Fibroblast of lung (primary cell): ENCODE measurements at regions not wholly inside any gene's neighbourhood (a gene's known extent, or its start where the extent isn't known, plus 50 kb on each side); places are given as distances from the start of the nearest gene placed in this dataset.

Source experiments
- CTCF ChIP-seq, 2 donors: IDR thresholded peaks in 1 of 2; conservative IDR thresholded peaks in 1 of 2; 1 replicate in 1 of 2; 2 replicates in 1 of 2; pipeline ENCODE4 v1.5.1; 2011 to 2012; ENCODE audit warnings: low read length in 2 of 2, control low read depth in 1 of 2, inconsistent platforms in 1 of 2, low read depth in 1 of 2, mild to moderate bottlenecking in 1 of 2
- EZH2 ChIP-seq: IDR thresholded peaks from 2 replicates; pipeline ENCODE4 v1.5.1; 2012; ENCODE audit warnings: low read length, control low read depth, mild to moderate bottlenecking; ENCODE audit errors: missing control alignments

GRCh38 chr15:39199076-39199475 lies 381.8 kb upstream of the THBS1 start:
- no peak for TF ChIP-seq EZH2
- no peak for TF ChIP-seq CTCF (conservative IDR thresholded peaks at IDR 0.05 in 1 of 2, IDR thresholded peaks at IDR 0.05 in 1 of 2; ENCODE audit: low read depth in 1 of 2, low read length in 2 of 2)
